ENCODE measurements at regions not wholly inside any gene's neighbourhood (a gene's known extent, or its start where the extent isn't known, plus 50 kb on each side); places are given as distances from the start of the nearest gene placed in this dataset.

GRCh38 chr16:5463820-5464219, 366.2 kb upstream of the EEF2KMT start:
- intact Hi-C loops (cut with DNase I), result no loop called here
- Histone ChIP-seq H3K4me3 (no peak overlapping the region), H3K36me3 (no peaks in the 10 kb centered on the region), H3K4me1 (no peaks in the 10 kb centered on the region), H3K27ac (no peak overlapping the region), H3K9me3 (peaks cover 0 to 6% (median 0%) of the 10 kb centered on the region in 12 donors), H3K27me3 (peaks cover 0 to 2% (median 0%) of the 10 kb centered on the region in 9 donors)
- TF ChIP-seq CTCF (IDR thresholded peaks at IDR 0.05) (no peak), POLR2A (IDR thresholded peaks at IDR 0.05) (no peak)
- WGBS, 4 donors, result 30 to 51% (median 35%) methylated on average over 2 of the region's 2 CpGs
- ATAC-seq, result no peak
- DNase-seq, result no peak

DNA sequence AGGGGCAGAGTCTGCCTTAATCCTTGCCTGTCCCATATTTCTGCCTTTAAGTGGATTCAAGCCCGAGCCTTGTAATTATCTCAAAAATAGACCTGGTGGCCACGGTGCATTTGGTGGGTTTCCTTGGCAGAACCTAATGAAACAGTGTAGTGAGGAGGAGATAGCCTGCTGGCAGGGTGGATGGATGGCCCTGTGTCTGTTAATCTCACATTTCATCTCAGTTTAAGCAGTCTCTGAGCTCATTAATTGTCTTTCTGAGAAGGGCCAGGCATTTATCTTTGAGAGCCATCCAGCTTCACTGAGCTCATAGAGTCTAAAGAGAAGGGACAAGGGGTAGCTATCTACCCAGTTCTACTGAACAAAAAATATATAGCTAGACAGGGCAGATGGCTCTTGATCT, 364.0 kb upstream of the EEF2KMT start:
- H3K27me3 ChIP-seq, result peaks cover 0 to 14% (median 0%) of the 10 kb centered on the region in 9 donors
- TF ChIP-seq POLR2A (IDR thresholded peaks at IDR 0.05) (no peak), CTCF (IDR thresholded peaks at IDR 0.05) (no peak)
- H3K4me1 ChIP-seq, result no peaks in the 10 kb centered on the region
- H3K36me3 ChIP-seq, result no peaks in the 10 kb centered on the region
- ATAC-seq (no peak), DNase-seq (no peak)
- intact Hi-C loops (cut with DNase I), result no loop called here
- 53 to 71% (median 61%) methylated on average over 2 of the region's 2 CpGs for WGBS, 4 donors
- H3K4me3 ChIP-seq, result no peak overlapping the region
- no peak overlapping the region for H3K27ac ChIP-seq
- no peaks in the 10 kb centered on the region for H3K9me3 ChIP-seq

GRCh38 chr16:5461141-5461540, 363.5 kb upstream of the EEF2KMT start:
- Histone ChIP-seq H3K27ac (no peak overlapping the region), H3K4me3 (no peak overlapping the region), H3K4me1 (no peaks in the 10 kb centered on the region), H3K9me3 (no peaks in the 10 kb centered on the region), H3K27me3 (peaks cover 0 to 14% (median 0%) of the 10 kb centered on the region in 9 donors), H3K36me3 (no peaks in the 10 kb centered on the region)
- ATAC-seq, result no peak
- no peak for TF ChIP-seq POLR2A (IDR thresholded peaks at IDR 0.05)
- no peak for TF ChIP-seq CTCF (IDR thresholded peaks at IDR 0.05)
- DNase-seq, result no peak
- intact Hi-C loops (cut with DNase I), result no loop called here
- 46 to 76% (median 60%) methylated on average over 8 of the region's 8 CpGs for WGBS, 4 donors

DNA sequence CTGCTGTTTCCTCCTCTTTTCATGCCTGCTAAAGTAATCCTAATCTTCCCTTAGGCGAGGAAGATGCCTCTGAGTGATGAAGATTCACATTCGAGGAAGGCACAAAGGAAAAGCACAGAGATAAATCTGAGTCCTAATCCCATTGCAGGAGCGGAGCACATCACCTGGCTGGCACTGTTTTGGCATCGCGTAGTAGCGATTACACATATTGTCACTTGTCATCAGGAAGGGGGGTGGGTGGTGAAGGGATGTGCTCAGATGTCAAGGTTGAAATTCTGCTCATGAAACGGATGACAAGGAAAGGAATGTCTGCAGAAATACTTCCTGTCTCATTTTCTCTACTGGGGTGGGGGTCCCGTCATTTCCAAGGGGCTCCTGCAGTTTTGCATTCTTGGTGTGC, 363.1 kb upstream of the EEF2KMT start:
- intact Hi-C loops (cut with DNase I), result no loop called here

More for the DNA sequence above, 363.1 kb upstream of the EEF2KMT start:
- H3K27ac ChIP-seq, result no peak overlapping the region
- no peaks in the 10 kb centered on the region for H3K9me3 ChIP-seq
- H3K4me1 ChIP-seq, result no peaks in the 10 kb centered on the region
- H3K27me3 ChIP-seq, result peaks cover 0 to 14% (median 0%) of the 10 kb centered on the region in 9 donors
- H3K36me3 ChIP-seq, result no peaks in the 10 kb centered on the region
- H3K4me3 ChIP-seq, result no peak overlapping the region
- DNase-seq (no peak), ATAC-seq (no peak)
- TF ChIP-seq CTCF (IDR thresholded peaks at IDR 0.05), result no peak
- no peak for TF ChIP-seq POLR2A (IDR thresholded peaks at IDR 0.05)
- 48 to 54% (median 52%) methylated on average over 8 of the region's 8 CpGs for WGBS, 4 donors

All from heart left ventricle (tissue), 16 donors.